ENCODE measurements at regions not wholly inside any gene's neighbourhood (a gene's known extent, or its start where the extent isn't known, plus 50 kb on each side); places are given as distances from the start of the nearest gene placed in this dataset.
"Not testable (repeated sequence)": the region's sequence is repeated elsewhere in the genome, so short reads cannot be mapped to it uniquely, and the experiment has no call there.

DNA sequence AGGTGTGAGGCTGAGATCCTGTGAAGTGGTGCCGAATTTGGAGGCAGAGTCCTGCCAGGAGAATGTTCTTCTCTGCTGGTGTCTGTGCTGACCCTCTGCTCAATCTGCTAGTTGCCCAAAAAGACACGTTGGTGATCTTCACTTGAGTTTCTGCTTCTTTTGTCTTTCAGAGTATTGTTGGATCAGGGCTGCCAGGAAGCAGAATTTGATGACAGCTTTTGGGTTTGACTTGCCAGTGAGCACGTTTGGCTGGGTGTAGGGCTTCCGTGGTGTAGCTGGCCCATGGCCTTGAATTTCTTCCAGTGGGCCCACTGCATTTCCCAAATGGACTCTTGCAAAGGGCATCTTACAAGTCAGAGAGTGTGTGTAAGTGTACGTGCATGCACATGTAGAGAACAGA lies 183.9 kb upstream of the IRF2BP2 start:
- intact Hi-C loops (cut with DNase I); DNase-seq: not testable (repeated sequence)

DNA sequence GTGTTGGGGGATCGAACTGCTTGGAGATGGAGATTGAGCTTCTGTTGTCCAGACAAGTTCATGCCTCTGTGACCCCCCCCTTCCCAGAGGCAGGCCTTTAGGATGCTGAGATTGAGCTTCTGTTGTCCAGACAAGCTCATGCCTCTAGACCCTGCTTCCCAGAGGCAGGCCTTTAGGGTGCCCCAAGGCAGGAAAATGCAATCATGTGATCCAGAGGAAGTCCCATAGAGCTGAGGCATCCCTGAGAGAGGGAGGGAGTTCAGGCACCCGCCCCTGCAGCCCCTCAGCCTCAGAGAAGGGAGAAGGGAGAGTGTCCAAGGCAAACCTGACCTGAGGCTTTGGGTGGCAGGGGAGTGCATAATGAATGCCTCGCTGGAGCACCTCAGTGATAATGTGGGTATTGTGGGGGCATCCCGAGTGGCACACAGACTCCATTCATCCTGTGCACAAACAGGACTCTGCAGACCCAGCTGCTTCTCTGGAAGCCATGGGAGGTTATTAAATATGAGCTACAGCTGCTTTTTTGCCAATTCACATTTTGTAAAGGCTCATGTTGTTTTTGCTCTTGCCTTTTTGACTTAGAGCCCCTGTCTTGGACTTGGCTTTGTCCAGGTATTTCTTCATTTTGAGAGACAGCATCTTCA lies 182.4 kb upstream of the IRF2BP2 start:
- DNase-seq = peak in 1 of 42 donors; percentile 22
- intact Hi-C loops (cut with DNase I) = not testable (repeated sequence)

DNA sequence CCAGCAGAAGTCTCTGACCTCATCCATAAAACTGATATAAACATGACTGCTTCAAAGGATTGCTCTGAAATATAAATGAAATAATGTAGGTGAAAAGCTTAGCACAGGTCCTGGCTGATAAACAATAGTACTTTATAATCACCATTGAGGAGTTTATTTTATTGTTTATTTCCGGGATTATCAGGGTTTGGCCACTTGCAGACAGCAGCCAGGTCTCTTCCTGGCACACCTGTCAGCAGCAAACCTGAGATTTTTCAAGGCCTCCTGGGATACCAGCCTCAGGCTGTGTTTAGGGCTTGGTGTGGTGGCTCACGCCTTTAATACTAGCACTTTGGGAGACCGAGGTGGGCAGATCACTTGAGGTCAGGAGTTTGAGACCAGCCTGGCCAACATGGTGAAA lies 181.6 kb upstream of the IRF2BP2 start:
- intact Hi-C loops (cut with DNase I); DNase-seq: not testable (repeated sequence)

DNA sequence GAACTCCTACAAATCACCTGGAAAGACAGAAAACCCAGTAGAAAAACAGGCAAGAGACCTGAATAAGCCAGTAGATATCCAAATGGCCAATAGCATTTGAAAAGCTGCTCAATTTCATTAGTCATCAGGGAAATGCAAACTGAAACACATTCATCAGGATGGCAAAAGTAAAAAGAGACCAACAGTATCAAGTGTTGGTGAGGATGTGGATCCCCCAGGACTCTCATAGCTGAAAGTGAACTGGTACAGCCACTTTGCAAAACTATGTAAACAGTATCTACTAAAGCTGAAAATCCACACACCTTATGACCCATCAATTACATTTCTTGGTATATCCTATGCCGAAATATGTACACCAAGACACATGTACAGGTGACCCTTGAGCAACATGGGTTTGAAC lies 180.4 kb upstream of the IRF2BP2 start:
- intact Hi-C loops (cut with DNase I); DNase-seq: not testable (repeated sequence)

DNA sequence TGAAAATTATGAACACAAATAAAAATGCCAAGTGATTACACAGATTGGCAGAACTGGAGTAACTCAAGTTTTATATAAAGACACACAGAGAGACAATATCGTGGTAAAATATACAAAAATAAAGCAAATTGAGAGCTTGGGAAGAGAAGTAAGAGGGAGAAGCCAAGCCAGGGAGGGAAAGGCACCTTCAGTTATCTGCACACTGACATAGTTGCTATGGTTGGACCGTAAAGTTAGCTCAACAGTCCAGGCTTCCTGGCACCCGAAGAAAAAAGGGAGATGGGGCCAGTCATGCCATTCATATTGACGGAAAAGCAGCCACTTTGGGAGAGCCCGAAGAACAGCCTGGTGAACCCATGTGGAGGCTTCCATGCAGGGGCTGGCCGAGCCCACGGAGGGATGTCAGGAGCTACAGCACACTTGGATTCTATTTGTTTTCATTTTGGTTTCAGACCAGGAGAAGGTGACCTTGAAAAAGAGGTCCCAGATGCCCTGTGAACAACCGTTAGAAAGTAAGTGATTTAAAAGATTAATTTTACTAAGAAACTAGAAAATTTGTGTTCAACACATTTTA lies 177.1 kb upstream of the IRF2BP2 start:
- intact Hi-C loops (cut with DNase I) = not testable (repeated sequence)
- DNase-seq = peak in 1 of 42 donors; percentile 37

DNA sequence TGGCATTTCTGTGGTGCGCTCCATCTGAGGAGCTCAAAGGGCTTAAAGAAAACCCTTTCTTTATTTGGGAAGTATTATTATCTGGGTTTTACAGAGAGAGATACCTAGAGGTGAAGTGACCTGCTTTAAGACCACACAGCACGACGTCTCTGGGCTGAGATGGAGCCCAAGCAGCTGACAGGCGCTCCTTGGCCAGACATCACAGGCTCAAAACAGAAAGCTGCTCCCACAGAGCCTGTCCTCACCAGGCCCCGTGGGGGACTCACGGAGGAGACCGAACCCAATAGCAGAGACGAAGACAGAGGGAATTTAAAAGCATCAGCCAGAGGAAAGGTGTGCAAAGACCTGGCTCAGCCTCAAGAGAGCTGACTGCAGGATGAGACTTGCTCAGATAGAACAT lies 175.9 kb upstream of the IRF2BP2 start:
- intact Hi-C loops (cut with DNase I) = not testable (repeated sequence)

DNA sequence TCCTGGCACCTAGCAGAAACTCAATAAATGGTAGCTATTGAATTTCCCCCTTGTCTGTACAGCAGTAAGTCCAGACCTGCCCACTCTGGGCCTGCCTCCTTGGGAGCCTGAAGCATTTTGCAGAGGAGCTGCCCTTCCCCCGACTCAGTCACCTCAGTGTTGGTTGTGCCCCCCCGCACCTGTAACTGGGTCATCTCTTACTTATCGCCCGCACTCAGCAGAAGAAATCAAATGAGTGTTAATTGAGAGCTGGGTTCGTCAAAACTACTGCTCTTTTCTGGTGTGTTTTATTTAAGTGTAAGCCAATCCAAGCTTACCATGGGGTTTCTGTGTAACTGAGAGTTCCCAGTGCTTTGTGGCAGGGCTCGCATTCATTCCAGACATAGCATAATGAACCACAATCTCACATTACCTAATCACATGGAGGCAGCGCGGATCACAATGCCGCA lies 175.5 kb upstream of the IRF2BP2 start:
- peak in 1 of 42 donors; percentile 40 for DNase-seq
- intact Hi-C loops (cut with DNase I) = not testable (repeated sequence)

More for the DNA sequence above, 175.9 kb upstream of the IRF2BP2 start:
- not testable (repeated sequence) for DNase-seq

DNA sequence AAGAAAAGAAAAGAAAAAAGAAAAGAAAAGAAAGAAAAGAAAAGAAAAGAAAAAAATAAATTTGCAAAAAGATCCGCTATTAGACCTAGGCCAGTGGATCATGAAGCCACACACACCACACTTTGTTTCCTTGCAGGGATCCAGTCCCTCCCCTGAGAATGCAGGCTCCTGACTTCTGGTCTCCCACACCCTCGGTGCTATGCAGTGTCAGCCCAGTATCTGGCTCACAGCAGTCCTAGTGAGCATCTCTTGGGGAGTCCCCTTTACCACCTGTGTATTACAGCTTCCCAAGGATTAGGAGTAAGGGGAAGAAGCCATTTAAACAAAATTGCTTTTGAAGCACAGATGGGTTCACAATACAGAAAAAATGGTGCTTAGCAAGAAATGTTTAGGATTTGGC lies 174.1 kb upstream of the IRF2BP2 start:
- DNase-seq = peak in 1 of 42 donors; percentile 33
- intact Hi-C loops (cut with DNase I) = not testable (repeated sequence)

DNA sequence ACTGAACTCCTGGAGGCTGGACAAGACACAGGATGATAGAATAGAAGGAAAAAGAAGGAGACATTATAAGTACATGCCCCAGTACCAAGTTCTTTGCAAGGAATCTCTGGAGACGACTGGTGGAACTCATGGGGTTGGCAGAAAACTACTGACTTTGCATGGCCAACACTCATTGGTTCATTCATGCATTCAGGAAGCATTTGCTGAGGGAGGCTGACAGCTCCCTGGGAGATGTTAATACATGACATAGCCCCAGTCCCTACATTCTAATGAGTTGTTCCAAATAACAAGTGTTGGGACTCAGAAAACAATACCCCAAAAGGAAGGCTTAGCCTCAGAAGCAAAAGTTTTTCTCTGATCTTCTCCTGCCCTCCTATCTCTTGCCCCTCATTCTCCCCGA lies 172.8 kb upstream of the IRF2BP2 start:
- peak in 4 of 42 donors; percentile 14 to 50 (median 32) for DNase-seq
- intact Hi-C loops (cut with DNase I) = no loop called here

DNA sequence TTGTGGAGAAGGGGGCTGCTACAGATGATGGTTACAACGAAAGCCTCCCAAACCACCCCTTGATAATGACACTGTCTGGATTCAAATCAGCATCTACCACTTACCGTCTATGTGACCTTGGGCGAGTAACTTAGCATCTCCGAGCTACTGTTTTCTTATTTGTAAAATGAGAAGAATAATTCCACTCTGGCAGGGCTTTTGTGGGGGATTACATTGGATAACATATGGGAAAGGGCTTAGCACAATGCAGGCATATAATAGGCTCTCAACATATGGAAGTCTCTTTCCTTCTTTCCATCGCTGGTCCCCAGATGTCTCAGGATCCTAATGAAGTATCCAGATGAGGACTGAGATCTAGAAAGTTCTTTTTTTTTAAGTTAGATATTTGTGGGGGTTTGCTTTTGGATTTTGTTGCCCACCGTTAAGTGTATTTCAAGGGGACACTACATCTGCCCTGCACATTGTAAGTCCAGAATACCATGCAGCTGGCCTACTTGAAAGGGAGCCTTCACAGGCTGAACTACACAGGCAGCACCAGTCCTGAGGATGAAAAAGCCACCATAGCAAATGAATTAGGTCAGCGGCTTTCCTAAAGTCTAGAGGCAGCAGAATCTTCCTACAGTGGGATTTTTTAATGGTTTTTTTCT lies 172.2 kb upstream of the IRF2BP2 start:
- intact Hi-C loops (cut with DNase I) = no loop called here
- peak in 4 of 42 donors; percentile 28 to 47 (median 36) for DNase-seq

DNA sequence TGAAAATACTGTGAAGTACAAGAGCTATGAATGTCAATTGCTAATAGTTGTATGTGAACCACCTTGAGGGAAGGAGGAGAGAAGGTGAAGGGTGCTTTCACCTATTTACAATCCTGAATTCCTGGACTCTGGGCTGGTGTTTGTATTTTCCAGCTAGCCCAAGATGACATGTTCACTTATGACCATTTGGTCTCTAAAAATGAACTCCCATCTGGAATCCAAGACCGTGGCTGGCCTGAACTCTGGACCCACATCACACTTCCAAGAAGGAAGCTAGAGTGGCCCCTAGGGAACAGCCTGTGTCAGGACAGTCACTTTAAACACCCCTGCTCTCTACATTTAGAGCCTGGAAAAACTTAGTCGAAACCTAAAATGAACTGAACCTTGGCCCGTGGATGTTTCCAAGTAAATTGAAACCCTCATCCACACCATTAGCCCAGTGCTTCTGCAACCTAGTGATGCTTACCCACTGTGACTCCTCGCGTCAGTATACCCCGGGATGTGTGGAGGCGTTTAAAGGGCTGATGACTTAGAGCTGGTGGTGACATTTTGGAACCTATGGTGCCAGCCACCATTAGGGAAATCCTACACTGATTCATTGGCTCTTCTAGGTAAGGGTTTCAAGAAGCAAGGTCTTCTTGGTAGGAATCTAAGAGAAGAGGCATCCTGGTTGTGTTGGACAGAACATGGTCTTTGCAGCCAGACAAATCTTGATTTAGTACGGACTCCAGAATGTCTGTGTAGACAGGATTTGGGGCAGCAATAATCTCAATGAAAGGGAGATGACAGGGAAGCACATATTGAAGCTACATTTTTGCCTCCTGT lies 171.5 kb upstream of the IRF2BP2 start:
- peak in 3 of 42 donors; percentile 12 to 54 (median 34) for DNase-seq
- intact Hi-C loops (cut with DNase I) = no loop called here

DNA sequence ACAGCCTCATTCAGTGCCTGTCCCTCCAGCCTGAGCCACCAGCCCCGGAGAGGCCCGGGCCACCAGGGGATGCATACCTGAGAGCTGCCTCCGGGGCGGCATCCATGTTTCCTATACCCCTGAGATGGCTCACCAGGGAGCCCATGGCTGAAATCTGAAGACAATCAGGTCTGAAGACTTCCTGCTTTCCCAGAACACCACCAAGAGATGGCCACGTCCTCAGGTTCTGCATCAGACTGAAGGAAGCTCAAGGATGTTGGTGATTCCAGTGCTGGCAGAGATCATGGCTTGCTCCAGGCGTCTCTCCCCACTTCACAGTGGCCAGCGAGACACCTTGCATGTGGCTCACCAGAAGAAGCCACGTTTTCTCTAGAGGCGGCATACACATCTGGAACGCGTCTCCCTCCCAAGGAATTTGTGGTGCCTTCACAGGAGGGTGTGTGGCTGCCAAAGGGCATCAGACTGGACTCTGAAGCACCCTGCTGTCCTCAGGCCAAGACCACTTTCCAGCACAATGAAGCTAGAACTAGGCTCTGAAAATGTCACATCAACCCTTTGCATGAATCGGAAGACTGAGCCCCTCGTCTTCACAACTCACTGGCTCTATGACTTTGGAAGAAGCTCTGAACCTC lies 170.7 kb upstream of the IRF2BP2 start:
- intact Hi-C loops (cut with DNase I) = no loop called here
- DNase-seq = peak in 2 of 42 donors; percentile 36 to 48

DNA sequence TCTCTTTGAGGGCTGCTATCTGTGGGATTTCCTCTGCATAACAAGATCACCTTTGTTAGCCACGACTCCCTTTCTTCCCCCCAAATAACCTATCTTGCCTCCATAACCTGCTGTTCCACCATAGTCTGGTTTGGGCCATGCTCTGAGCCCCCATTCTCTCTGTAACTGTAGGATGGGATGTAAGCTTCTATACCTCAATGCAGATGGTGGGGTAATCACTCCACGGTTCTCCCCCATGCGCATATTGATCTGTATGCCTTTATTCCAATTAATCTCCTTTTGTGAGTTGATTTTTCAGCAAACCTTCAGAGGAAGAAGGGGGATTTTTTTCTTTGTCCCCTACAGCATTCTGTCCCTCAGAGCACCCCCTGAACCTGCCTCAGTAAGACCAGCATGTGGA lies 170.1 kb upstream of the IRF2BP2 start:
- intact Hi-C loops (cut with DNase I) = no loop called here
- DNase-seq = peak in 2 of 42 donors; percentile 27 to 39

DNA sequence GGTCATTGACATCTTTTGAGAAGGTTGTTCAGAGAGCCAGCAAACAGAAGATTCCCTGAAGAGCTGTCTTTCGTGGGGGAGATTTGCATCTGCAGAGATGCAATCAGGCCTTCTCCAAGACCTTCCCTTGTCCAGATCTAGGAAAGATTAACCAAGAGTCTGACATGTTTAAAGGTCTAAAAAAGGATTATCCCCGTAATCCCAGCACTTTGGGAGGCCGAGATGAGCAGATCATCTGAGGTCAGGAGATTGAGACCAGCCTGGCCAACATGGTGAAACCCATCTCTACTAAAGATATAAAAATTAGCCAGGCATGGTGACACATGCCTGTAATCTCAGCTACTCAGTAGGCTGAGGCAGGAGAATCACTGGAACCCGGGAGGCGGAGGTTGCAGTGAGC lies 169.6 kb upstream of the IRF2BP2 start:
- DNase-seq = peak in 2 of 42 donors; percentile 30 to 37

DNA sequence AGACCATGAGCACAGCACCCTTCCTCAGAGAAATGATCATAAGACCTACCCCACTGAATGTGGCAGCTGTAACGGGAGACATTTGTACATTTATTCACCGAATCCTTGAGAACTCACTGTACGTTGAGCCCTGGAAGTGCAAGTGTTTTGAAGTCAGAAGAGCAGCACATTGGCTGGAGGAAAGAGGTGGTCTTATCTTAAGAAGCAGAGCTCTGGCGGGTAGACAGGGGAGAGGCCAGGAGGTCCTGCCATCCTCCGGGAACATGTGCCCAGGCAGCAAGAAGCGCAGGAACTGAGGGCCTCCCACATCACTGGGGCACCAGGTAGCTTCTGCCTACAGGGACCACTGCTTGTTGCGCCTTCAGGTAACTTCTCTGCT lies 169.2 kb upstream of the IRF2BP2 start:
- intact Hi-C loops (cut with DNase I) = no loop called here
- peak in 2 of 42 donors; percentile 34 to 47 for DNase-seq

More for the DNA sequence above, 169.6 kb upstream of the IRF2BP2 start:
- intact Hi-C loops (cut with DNase I) = not testable (repeated sequence)

DNA sequence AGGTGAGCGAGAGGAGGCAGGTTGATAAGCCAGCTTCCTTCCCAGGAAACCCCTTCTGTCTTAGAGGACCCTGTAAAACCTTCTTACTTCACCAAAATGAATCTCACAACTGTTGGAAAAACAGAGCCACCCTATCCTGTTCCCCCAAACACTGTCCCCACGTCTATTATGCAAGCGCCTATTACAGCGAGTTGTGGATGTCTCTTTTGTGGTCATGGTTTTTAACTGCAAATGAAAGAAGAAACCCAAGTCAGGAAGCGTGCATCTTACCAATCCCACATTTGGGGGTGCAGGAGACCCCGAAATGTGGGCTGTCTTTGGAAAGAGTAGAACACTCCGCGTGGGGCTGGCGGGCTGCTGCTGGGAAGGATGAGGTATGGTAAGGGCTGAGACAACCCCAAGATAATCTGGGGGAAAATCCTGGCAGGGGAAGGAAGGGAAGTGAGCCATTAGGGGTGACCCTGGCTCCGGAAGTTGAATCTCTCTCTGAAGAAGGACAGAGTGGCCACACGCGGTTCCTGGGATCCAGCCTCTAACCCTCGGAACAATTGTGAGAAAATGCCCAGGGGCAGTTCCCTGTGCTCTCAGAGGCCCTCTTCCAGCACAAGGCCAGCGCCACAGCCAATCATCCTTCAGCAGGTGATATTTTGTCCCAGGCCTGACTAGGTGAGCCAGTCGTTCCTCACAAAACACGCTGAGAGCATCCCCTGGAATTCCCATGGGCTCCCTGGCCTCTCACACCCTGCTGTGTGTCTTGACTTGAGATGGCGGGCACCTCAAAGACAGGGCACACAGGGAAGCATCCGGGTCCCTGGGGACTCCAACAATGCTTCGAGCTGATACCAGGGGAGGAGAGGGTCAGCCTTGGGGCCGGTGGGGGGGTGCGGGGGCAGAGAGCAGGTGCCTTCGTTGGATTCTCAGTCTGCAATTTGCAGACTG lies 168.5 kb upstream of the IRF2BP2 start:
- intact Hi-C loops (cut with DNase I) = no loop called here
- DNase-seq = peak in 3 of 42 donors; percentile 15 to 46 (median 36)

DNA sequence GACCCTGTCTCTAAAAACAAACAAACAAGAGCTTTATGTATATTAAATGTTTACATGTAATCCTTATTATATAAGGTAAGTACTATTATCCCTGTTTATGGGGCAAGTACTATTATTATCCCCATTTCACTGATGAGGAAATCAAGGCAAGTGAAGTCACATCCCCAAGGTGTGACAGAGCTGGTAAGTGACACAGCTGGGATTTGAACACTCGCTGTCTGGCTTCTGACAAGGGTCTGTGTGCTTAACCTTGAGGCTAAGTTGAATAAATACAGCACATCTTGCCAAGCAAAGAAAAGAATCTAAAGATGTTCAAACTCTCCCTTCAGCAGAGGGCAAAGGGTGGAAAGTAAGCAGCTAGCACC lies 167.9 kb upstream of the IRF2BP2 start:
- peak in 1 of 42 donors; percentile 42 for DNase-seq
- intact Hi-C loops (cut with DNase I) = no loop called here
